GM21825 (cell line): ENCODE measurements at regions not wholly inside any gene's neighbourhood (a gene's known extent, or its start where the extent isn't known, plus 50 kb on each side); places are given as distances from the start of the nearest gene placed in this dataset.

ENCODE experiments used
- ATAC-seq: cut with Tn5 transposase; IDR thresholded peaks from one replicate; pipeline ENCODE4 v1.9.1; 2021; ENCODE audit warnings: mild to moderate bottlenecking, moderate library complexity; ENCODE audit not compliant: unreplicated experiment

DNA sequence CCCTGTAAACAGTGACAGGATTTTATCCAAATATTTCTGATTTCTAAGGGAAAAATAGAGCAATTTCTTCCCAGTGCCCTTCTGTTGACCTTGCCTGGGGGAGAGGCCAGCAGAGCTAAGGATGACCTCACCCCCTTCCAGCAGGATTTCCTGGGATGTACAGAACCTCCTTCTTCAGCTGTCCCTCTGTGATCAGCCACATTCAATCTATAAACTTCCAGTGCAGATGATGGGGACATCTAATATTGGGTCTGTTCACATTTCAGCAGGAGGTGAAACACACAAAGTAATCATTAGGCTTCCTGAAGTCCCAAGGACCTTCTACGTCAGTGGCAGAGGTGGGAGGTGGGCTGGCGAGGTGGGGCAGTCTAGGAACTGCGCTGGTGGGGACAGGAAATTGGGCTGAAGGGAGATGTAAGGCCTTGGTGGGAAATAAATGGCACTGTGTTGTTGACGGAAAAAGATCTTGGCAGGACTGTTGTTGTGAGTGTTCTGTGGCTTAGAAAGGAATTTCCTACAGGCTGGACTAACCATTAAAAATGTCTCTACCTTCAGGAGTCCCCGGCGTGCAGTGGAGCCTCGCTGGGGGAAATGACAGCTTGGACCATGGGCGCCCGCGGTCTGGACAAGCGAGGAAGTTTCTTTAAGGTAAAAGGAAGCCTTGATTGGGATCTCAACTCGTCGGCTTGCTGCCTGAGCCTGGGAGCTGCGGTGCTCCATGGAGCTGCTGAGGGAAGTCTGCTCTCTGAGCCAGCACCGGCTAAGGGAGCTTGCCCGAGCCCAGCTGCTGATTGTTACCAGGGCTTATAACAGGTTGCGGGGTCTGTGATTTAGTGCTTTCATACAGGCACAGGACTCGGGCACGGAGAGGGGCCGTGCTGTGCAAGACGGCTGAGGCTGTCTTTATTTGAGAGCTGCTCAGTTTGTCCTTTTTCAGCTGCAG, 127.9 kb upstream of the NAA20 start:
- no peak for ATAC-seq

DNA sequence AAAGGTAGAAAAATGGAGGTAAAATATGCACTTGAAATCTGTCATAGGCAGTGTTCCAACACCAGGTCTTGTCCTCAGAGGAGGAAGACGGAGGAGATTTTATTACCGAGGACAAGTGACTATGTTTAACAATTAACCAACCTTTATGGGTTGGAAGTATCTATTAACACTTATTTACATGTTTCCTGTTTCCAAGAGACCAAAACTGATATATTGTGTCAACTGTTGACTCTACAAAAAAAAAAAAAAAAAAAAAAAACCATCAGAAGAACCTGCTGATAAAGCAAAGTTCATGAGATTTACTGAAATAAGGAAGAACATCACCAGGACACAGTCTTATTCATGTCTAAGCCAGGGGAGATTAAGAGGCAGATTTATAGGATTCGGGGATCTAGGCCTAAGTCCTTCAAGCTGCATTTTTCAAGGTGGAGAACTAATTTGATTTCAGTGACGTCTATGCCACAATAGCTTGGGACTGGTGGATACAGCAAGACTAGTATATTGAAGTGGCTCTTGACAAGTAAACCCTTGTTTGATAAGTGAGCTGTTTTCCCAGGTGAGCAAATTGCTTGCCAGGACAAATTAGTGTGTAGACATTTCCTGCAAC, 126.6 kb upstream of the NAA20 start:
- ATAC-seq, result no peak

DNA sequence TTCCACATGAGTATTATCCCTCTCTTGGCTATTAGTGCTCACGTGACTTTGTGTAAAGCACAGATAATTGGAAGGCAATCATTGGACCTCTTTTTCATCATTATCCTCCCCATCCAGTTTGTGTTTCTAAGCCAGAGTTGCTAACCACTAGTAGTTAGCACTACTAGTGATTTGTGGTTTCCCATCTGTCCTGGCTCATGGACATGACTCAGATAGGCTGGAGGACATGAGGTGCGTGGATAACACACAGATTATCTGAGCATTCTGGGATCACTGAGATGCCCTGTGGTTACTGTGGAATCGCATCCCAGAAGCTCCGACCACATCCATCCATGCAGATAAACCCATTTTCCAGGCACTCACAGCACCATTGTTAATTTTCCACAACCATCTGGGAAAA, 123.8 kb upstream of the NAA20 start:
- no peak for ATAC-seq

DNA sequence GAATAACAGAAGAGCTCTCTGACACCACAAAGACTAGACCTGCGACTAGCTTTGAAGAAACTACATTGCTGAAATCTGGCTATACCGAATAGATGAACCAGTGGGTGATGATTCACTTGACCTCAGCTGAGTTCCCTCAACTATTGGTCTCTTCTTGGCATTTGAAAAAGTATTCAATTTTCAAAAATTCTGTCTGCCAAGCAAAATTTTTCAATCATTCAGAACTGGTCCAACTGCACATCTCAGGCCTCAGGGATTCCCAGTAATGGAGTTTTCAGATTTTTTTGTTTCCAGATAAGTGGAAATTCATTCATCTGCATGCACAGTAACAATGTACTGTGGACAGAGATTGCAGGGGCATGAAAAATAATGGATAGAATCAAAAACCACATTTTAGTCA, 121.4 kb upstream of the NAA20 start:
- no peak for ATAC-seq

- ATAC-seq, result no peak
Observed at GRCh38 chr20:19897891-19898290, 119.3 kb upstream of the NAA20 start.

DNA sequence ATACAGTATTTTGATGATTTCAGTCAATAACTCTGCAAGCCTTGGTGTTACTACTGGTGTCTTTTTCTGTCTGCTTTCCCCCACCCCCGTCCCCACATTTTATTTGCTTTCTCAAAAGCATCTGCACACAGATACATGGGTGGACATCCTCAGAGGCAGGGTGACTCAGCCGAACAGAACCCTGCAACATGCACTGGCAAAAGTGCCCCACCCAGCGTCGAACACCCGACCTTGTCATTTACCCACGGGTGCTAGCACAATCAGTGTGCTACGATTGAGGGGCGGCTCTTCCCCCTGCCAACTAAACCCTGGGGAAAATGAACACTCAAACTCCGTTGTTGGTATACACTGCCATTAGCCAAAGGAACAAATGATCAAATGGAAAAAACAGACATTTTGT, 115.9 kb upstream of the NAA20 start:
- no peak for ATAC-seq

- ATAC-seq, result no peak
Observed at GRCh38 chr20:19903168-19903811, 113.9 kb upstream of the NAA20 start.

DNA sequence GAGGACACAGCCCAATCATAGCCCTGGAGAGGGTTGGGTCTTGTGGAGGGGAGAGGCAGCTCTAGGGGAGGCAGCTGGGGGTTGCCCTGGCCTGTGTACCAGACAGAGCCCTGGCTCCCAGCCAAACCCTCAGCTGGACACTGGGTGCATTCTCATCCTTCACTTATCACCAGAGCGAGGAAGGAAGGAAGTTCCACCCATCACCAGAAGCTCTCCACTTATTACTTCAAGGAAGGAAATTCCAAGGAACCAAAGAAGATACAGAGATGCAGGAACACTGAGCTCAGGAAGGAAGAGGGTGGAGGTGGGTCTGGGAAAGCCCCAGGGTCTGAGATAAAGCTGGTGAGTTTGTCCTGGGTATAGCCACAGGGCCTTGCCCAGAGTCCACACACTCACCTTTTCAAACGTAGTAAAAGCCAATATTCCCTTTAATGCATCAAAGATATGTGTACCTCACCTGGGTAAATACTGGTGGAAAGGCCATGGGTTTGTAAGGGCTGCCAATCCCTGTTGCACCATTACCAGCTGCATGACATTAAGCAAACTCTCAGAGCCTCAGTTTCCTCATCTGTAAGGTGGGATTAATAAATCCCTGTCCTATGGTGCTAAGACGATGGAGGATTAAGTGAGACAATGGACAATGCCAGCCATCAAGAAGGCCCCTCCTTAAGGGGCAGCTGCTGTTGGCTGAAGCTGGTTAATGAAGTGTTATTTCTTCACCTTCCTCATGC, 109.7 kb upstream of the NAA20 start:
- ATAC-seq, result no peak

DNA sequence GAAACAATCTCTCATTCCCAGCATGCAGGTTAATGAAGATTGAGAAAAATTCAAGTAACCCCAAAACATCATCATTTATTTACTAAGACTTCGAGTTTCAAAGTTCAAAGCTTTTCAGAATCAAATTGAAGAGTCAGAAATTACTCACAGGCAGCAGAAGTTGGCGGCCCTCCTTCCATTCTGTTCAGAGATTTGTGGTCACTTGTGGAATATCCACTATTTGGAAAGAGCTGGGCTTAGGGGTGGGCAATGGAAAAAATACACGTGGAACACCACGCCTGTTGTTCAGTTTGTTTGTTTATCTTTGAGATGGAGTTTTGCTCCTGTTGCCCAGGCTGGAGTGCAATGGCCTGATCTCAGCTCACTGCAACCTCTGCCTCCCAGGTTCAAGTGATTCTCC, 108.6 kb upstream of the NAA20 start:
- ATAC-seq, result no peak

GRCh38 chr20:19909725-19910124, 107.4 kb upstream of the NAA20 start:
- ATAC-seq, result no peak

DNA sequence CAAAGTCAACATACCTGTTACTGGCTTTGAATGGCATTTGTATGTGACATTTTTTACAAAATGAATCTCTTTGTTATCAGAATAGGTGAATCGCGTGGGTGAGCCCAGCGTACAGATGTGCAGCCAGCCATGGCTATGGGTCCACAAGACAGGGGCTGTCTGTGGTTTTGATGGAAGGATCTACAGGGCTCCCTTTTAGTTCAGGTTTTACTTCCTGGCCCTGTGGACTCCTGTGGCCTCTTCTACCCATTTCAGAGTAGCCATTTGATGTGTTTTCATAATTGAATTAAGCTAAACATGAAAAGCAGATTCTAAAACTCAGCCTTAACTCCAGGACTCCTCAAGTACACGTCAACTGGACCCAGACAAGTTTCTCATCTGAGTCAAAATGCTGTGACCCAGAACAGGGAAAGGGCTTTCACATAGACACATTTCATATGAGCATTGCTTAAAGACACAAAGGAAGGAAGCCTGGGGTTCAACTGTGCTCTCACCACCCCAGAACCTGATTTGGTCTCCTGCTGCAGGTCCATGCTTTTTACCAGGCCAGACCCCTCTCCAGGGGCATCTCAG, 105.3 kb upstream of the NAA20 start:
- no peak for ATAC-seq

GRCh38 chr20:19913349-19913748, 103.8 kb upstream of the NAA20 start:
- ATAC-seq, result no peak

DNA sequence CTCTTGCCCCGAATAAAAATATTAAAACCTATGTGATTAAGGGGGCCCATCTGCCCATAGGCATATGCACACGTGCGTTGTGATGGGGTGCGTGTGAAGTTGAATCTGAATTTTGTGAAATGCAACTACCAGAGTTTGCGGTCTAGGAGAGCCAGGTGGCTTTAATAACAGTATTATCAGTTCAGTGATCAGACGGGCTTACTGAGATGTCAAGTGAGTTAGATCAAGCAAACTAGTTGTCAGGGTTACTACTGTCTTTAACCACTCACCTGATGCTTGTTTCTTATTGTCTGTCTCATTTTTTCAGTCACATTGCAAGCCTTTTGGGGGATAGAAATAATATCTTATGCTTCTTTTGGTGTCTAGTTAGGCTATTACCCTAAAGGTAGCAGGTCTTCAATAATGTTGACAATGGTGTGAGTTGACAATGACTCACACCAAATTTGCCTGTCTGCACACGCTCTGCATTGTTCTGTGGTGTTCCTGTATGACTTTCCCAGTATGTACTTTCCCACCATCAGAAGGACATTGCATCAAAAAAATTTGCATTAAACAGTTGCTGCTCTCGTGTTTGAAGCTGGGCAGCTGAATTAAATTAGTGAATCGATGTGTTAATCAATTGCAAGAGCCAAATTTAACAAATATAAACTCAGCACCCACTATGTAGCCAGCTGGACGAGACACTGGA, 103.1 kb upstream of the NAA20 start:
- no peak for ATAC-seq

DNA sequence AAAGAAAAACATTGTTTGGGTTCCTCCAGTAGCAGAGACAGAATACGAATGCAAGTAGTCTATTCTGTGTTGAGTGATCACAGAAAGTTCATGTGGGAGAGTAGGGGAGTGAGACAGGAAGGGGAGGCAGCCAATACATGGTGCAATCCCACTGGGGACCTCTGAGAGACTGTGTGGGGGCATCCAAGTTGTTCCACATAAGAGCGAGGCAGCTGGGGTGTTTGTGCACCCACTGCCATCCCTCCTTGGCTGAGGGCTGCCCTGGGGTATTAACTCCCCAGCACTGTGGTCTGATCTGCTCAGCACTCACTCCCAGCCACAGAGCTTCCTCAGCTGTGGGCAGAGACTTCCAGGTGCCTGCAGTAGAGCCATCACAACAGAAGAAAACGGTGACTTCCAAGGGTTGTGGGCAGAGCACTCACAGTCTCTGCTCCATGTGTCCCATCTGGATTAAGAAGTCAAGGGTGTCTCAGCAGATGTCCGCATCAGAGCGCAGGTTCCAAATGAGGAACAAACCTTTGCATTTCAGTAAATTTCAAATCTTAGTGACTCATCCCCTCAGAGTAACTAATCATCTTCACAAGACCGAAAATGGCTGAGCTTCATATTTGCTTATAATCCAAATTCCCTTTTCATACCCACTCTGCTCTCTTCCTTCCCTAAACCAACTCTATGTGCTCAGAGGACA, 101.9 kb upstream of the NAA20 start:
- no peak for ATAC-seq

- no peak for ATAC-seq
Observed at GRCh38 chr20:19916531-19917485, 100.4 kb upstream of the NAA20 start.

- ATAC-seq, result no peak
Observed at GRCh38 chr20:19918965-19919329, 98.2 kb upstream of the NAA20 start.

- ATAC-seq, result no peak
Observed at GRCh38 chr20:19920381-19921138, 96.6 kb upstream of the NAA20 start.

DNA sequence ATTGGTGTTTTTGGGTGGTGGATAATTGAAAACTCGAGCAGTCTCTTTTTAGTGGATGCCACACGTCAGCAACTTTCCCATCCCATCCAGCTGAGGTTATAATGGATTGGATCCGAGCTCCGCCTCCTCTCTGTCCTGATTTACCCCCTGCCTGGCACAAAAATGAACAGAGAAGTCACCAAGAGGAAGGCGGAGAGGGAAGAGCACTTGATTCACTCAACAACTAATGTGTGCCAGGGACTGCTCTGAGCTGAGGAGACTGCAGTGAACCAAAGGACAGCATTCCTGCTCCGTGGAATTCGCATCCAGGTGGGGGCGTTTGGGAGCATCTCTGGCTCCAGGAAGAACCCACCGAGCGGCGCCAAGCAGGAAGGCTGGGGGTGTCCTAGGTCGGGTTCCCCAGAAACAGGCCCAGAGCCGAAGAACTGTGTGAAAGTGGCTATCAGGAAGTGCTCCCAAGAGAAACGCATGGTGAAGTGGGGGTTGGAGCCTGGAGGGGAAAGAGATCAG, 95.8 kb upstream of the NAA20 start:
- ATAC-seq, result no peak
